HepG2 (cell line): ENCODE measurements at regions not wholly inside any gene's neighbourhood (a gene's known extent, or its start where the extent isn't known, plus 50 kb on each side); places are given as distances from the start of the nearest gene placed in this dataset.
A peak's percentile ranks its signal among the peaks of the same experiment; 100 is the strongest.

Experiments used
- ATRX ChIP-seq: sonication (generic); formaldehyde crosslinking; IDR thresholded peaks from 2 replicates; pipeline ENCODE4 v1.4.0; 2020; ENCODE audit warnings: missing genetic modification reagents, borderline replicate concordance
- CHD2 ChIP-seq: IDR thresholded peaks from 2 replicates; pipeline ENCODE4 v1.6.1; 2011; ENCODE audit warnings: low read depth, low read length, improper control_type of control experiment
- GPN1 ChIP-seq: sonication (generic); formaldehyde crosslinking; IDR thresholded peaks from 2 replicates; pipeline ENCODE4 v1.5.1; 2020; ENCODE audit warnings: missing genetic modification reagents, borderline replicate concordance
- JUND ChIP-seq: sonication (generic); formaldehyde crosslinking; IDR thresholded peaks from 2 replicates; pipeline ENCODE4 v1.8.0; 2022; ENCODE audit warnings: mild to moderate bottlenecking, missing genetic modification reagents
- MEF2D ChIP-seq: sonication (generic); formaldehyde crosslinking; IDR thresholded peaks from 2 replicates; pipeline ENCODE4 v1.5.1; 2020; ENCODE audit warnings: mild to moderate bottlenecking, missing genetic modification reagents
- NPAS2 ChIP-seq: sonication (generic); formaldehyde crosslinking; IDR thresholded peaks from 2 replicates; pipeline ENCODE4 v1.8.0; 2022; ENCODE audit warnings: mild to moderate bottlenecking, missing genetic modification reagents, borderline replicate concordance
- NR2C2 ChIP-seq: sonication (generic); formaldehyde crosslinking; IDR thresholded peaks from 2 replicates; pipeline ENCODE4 v1.4.0; 2020; ENCODE audit warnings: missing genetic modification reagents, mild to moderate bottlenecking, moderate library complexity, borderline replicate concordance
- ZFYVE20 ChIP-seq: sonication (generic); formaldehyde crosslinking; IDR thresholded peaks from 2 replicates; pipeline ENCODE4 v1.8.0; 2023; ENCODE audit warnings: low read depth, mild to moderate bottlenecking, moderate library complexity, missing genetic modification reagents, borderline replicate concordance
- ZIK1 ChIP-seq: sonication (generic); formaldehyde crosslinking; IDR thresholded peaks from 2 replicates; pipeline ENCODE4 v1.5.0; 2020; ENCODE audit warnings: mild to moderate bottlenecking, low read depth, missing genetic modification reagents, borderline replicate concordance
- ZNF136 ChIP-seq: sonication (generic); formaldehyde crosslinking; IDR thresholded peaks from 2 replicates; pipeline ENCODE4 v1.8.1; 2022; ENCODE audit warnings: low read depth, mild to moderate bottlenecking, moderate library complexity, missing genetic modification reagents
- ZNF17 ChIP-seq: sonication (generic); formaldehyde crosslinking; IDR thresholded peaks from 2 replicates; pipeline ENCODE4 v1.5.0; 2020; ENCODE audit warnings: mild to moderate bottlenecking, missing genetic modification reagents
- ZNF3 ChIP-seq: IDR thresholded peaks from 2 replicates; pipeline ENCODE4 v1.7.0; 2017; ENCODE audit warnings: inconsistent platforms
- ZNF329 ChIP-seq: sonication (generic); formaldehyde crosslinking; IDR thresholded peaks from 2 replicates; pipeline ENCODE4 v1.9.0; 2021; ENCODE audit warnings: low read depth, mild to moderate bottlenecking, missing genetic modification reagents
- ZNF331 ChIP-seq: sonication (generic); formaldehyde crosslinking; IDR thresholded peaks from 2 replicates; pipeline ENCODE4 v1.4.0; 2020; ENCODE audit warnings: missing genetic modification reagents
- ZNF446 ChIP-seq: sonication (generic); formaldehyde crosslinking; IDR thresholded peaks from 2 replicates; pipeline ENCODE4 v1.5.0; 2020; ENCODE audit warnings: mild to moderate bottlenecking, missing genetic modification reagents
- ZNF460 ChIP-seq: sonication (generic); formaldehyde crosslinking; IDR thresholded peaks from 2 replicates; pipeline ENCODE4 v1.5.1; 2020; ENCODE audit warnings: missing genetic modification reagents, mild to moderate bottlenecking, borderline replicate concordance
- ZNF556 ChIP-seq: sonication (generic); formaldehyde crosslinking; IDR thresholded peaks from 2 replicates; pipeline ENCODE4 v1.4.0; 2020; ENCODE audit warnings: mild to moderate bottlenecking, missing genetic modification reagents, borderline replicate concordance
- TF ChIP-seq, protein P1 (sequence below): sonication (generic); formaldehyde crosslinking; IDR thresholded peaks from one replicate; pipeline ENCODE4 v1.5.1; 2020; ENCODE audit warnings: mild to moderate bottlenecking, missing genetic modification reagents; ENCODE audit errors: not compliant biosample characterization
- TF ChIP-seq, protein P2 (sequence below): fragments of 450-650 bp; IDR thresholded peaks from 2 replicates; pipeline ENCODE4 v1.6.1; 2017
- TF ChIP-seq, protein P3 (sequence below): IDR thresholded peaks from 2 replicates; pipeline ENCODE4 v1.6.1; 2016

DNA sequence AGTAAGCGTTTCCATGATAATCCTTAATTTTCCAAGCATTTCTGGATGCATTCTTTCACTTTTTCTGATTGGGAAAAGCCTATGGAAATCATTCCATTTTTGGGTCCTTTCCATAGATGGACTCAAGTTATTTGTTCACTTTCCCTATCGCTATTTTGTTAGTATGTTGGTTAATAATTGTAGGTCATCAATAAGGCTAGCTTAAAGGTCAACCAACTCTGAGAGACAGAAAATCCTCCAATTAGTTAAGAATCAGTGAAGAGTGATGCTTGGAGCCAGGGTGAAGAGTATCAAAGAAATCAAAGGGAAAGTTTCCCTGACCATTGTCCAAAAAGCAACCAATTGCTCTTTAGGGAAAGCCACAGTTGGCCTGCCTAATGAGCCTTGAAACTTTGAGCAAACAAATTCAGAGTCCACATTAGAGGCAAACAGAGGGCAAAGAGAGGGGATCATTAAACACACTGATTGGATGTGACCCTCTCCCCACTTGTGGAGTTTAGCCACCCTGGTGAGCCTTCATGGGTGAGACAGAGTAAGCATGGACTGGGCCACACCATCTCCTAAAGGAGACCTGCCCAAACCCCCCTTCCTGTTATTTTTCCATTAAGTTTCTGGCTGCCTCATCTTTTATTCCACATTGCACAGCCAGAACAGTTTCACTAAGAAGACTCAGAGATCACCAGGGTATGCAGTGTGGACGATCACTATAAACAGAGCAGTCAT, 133.4 kb upstream of the DYNLRB2 start (continued):
- TF ChIP-seq NR2C2 (CRISPR knock-in tag) (0 out of 2 replicates have a peak, but pooled peaks have one; percentile 43), CHD2 (no peak), ZNF446 (CRISPR knock-in tag) (no peak), ZNF460 (CRISPR knock-in tag) (no peak), ZNF17 (CRISPR knock-in tag) (no peak), ATRX (no peak), ZNF329 (CRISPR knock-in tag) (no peak), GPN1 (no peak), ZNF136 (CRISPR knock-in tag) (no peak), ZNF331 (CRISPR knock-in tag) (no peak), NPAS2 (CRISPR knock-in tag) (no peak), ZNF556 (CRISPR knock-in tag) (peak; percentile 34; the same call in 1 of the 2 replicates), ZNF3 (CRISPR knock-in tag) (no peak), MEF2D (peak; percentile 67; the same call in 1 of the 2 replicates), ZIK1 (no peak), JUND (CRISPR knock-in tag) (no peak), ZFYVE20 (CRISPR knock-in tag) (no peak)
- TF ChIP-seq, protein P1, sequence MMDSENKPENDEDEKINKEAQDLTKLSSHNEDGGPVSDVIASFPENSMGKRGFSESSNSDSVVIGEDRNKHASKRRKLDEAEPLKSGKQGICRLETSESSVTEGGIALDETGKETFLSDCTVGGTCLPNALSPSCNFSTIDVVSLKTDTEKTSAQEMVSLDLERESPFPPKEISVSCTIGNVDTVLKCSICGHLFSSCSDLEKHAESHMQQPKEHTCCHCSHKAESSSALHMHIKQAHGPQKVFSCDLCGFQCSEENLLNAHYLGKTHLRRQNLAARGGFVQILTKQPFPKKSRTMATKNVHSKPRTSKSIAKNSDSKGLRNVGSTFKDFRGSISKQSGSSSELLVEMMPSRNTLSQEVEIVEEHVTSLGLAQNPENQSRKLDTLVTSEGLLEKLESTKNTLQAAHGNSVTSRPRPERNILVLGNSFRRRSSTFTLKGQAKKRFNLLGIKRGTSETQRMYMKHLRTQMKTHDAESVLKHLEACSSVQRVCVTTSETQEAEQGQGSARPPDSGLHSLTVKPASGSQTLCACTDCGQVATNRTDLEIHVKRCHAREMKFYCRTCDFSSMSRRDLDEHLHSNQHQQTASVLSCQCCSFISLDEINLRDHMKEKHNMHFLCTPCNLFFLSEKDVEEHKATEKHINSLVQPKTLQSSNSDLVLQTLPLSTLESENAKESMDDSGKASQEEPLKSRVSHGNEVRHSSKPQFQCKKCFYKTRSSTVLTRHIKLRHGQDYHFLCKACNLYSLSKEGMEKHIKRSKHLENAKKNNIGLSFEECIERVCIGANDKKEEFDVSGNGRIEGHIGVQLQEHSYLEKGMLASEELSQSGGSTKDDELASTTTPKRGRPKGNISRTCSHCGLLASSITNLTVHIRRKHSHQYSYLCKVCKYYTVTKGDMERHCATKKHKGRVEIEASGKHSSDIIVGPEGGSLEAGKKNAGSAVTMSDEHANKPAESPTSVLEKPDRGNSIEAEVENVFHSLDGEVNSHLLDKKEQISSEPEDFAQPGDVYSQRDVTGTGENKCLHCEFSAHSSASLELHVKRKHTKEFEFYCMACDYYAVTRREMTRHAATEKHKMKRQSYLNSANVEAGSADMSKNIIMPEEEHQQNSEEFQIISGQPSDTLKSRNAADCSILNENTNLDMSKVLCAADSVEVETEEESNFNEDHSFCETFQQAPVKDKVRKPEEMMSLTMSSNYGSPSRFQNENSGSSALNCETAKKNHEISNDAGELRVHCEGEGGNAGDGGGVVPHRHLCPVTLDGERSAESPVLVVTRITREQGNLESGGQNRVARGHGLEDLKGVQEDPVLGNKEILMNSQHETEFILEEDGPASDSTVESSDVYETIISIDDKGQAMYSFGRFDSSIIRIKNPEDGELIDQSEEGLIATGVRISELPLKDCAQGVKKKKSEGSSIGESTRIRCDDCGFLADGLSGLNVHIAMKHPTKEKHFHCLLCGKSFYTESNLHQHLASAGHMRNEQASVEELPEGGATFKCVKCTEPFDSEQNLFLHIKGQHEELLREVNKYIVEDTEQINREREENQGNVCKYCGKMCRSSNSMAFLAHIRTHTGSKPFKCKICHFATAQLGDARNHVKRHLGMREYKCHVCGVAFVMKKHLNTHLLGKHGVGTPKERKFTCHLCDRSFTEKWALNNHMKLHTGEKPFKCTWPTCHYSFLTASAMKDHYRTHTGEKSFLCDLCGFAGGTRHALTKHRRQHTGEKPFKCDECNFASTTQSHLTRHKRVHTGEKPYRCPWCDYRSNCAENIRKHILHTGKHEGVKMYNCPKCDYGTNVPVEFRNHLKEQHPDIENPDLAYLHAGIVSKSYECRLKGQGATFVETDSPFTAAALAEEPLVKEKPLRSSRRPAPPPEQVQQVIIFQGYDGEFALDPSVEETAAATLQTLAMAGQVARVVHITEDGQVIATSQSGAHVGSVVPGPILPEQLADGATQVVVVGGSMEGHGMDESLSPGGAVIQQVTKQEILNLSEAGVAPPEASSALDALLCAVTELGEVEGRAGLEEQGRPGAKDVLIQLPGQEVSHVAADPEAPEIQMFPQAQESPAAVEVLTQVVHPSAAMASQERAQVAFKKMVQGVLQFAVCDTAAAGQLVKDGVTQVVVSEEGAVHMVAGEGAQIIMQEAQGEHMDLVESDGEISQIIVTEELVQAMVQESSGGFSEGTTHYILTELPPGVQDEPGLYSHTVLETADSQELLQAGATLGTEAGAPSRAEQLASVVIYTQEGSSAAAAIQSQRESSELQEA (CRISPR knock-in tag) = no peak
- TF ChIP-seq, protein P2, sequence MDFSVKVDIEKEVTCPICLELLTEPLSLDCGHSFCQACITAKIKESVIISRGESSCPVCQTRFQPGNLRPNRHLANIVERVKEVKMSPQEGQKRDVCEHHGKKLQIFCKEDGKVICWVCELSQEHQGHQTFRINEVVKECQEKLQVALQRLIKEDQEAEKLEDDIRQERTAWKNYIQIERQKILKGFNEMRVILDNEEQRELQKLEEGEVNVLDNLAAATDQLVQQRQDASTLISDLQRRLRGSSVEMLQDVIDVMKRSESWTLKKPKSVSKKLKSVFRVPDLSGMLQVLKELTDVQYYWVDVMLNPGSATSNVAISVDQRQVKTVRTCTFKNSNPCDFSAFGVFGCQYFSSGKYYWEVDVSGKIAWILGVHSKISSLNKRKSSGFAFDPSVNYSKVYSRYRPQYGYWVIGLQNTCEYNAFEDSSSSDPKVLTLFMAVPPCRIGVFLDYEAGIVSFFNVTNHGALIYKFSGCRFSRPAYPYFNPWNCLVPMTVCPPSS = no peak
- TF ChIP-seq, protein P3, sequence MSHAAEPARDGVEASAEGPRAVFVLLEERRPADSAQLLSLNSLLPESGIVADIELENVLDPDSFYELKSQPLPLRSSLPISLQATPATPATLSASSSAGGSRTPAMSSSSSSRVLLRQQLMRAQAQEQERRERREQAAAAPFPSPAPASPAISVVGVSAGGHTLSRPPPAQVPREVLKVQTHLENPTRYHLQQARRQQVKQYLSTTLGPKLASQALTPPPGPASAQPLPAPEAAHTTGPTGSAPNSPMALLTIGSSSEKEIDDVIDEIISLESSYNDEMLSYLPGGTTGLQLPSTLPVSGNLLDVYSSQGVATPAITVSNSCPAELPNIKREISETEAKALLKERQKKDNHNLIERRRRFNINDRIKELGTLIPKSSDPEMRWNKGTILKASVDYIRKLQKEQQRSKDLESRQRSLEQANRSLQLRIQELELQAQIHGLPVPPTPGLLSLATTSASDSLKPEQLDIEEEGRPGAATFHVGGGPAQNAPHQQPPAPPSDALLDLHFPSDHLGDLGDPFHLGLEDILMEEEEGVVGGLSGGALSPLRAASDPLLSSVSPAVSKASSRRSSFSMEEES (CRISPR knock-in tag) = no peak
